ENCODE measurements at regions not wholly inside any gene's neighbourhood (a gene's known extent, or its start where the extent isn't known, plus 50 kb on each side); places are given as distances from the start of the nearest gene placed in this dataset.
"Not testable (repeated sequence)": the region's sequence is repeated elsewhere in the genome, so short reads cannot be mapped to it uniquely, and the experiment has no call there.

DNA sequence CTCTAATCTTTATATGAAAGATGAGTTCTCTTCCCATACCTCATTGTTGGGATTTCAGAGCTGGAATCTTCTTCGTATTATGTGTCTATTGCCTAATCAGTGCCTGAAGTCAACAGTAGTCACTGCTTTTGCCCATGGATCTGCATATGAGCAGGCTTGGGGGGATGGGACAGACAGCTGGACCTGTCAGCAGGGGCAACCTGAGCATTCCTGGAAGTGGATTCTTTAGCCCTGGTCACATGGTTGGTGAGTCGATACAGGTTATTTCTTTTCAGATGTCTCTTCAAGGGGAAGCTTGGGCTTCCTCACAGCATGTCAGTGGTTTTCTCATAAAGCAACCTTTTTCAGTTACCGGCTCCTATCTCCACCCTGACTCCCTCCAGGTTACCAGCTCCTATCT lies 97.3 kb upstream of the RBM19 start:
- Histone ChIP-seq H3K27ac (ENCODE audit: low read length) (no peak overlapping the region), H3K4me1 (ENCODE audit: control insufficient read depth, insufficient read depth, low read length) (no peaks in the 10 kb centered on the region), H3K4me3 (ENCODE audit: low read length) (no peak overlapping the region), H3K9me3 (ENCODE audit: control insufficient read depth, low read length) (peaks cover 2% of the 10 kb centered on the region), H3K27me3 (ENCODE audit: control insufficient read depth, insufficient read depth) (no peaks in the 10 kb centered on the region)
- ATAC-seq (no peak), DNase-seq (no peak)
- 83% methylated on average over 3 of the region's 3 CpGs for WGBS
- intact Hi-C loops (cut with DNase I), result no loop called here

DNA sequence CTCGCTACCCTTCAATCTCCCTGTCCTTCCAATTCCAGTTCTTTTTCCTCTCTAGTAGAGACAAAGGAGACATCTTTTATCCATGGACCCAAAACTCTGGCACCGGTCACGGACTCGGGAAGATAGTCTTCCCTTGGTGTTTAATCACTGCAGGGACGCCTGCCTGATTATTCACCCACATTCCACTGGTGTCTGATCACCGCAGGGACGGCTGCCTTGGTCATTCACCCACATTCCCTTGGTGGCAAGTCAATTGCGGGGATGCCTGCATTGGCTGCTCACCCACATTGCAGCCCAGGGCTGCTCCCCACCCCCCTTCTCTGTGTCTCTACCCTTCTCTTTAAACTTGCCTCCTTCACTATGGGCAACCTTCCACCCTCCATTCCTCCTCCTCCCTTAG lies 90.2 kb upstream of the RBM19 start:
- DNase-seq; ATAC-seq; H3K27me3 ChIP-seq (ENCODE audit: control insufficient read depth, insufficient read depth); H3K27ac ChIP-seq (ENCODE audit: low read length); H3K4me3 ChIP-seq (ENCODE audit: low read length); H3K4me1 ChIP-seq (ENCODE audit: control insufficient read depth, insufficient read depth, low read length); H3K9me3 ChIP-seq (ENCODE audit: control insufficient read depth, low read length); intact Hi-C loops (cut with DNase I): not testable (repeated sequence)
- WGBS, result 85% methylated on average over 8 of the region's 8 CpGs

DNA sequence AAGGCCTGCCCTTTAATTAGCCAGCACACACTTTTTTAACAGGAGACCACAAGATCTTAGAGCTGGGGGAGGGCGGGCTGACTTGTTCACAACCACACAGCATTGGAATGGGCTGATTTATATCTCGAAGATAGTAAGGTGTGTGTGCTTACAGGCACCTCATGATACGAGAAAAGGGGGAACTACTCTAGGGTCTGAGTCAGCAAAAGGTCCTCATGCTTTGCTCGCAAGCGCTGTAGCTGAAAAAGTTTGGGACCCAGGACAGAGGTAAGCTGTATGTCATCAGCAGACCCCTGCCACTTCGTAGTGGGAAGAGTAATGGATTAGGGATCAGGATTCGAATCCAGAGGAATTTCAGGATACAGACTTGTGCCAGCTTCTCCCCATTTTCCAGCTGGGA lies 88.9 kb upstream of the RBM19 start:
- H3K4me1 ChIP-seq (ENCODE audit: control insufficient read depth, insufficient read depth, low read length), result no peaks in the 10 kb centered on the region
- H3K9me3 ChIP-seq (ENCODE audit: control insufficient read depth, low read length), result peaks cover under 1% of the 10 kb centered on the region
- 76% methylated on average over 7 of the region's 7 CpGs for WGBS
- intact Hi-C loops (cut with DNase I), result no loop called here
- ATAC-seq, result no peak
- no peak overlapping the region for H3K27ac ChIP-seq (ENCODE audit: low read length)
- DNase-seq, result no peak
- H3K27me3 ChIP-seq (ENCODE audit: control insufficient read depth, insufficient read depth), result no peaks in the 10 kb centered on the region
- H3K4me3 ChIP-seq (ENCODE audit: low read length), result no peak overlapping the region

DNA sequence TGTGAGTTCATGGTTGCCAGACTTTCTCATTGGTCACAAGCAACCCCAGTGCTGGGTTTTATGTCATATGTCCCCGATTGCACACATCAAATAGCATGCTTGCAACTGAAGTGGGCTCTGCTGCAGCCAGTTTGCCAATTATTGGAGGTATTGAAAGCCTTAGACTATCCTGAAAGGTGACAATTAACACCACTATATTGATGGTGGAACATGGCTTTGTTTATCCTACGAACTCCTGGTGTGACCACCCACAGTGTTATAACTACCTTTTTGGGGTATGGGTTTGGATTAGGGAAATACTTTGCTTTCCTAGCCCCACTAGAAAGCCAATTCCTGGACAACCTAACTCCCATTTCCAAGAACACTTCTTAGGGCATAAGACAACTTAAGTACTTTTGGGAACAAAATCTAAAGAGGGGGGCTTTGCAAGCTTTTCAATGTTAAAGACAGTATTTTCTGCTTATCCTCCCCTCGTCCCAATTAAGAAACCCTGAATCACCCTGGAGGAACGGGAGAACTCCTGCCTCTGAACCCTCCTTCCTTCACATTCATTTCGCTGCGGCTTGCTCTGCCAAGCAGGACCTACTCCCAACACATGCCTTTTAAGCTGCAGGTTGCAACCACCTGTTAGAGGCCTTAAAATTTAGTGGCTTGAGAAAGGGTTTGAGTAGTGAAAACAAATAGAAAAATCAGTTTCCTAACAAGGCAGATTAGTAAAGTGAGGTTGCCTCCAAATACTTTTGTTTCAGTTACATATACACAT lies 80.3 kb upstream of the RBM19 start:
- 68% methylated on average over 6 of the region's 6 CpGs for WGBS

DNA sequence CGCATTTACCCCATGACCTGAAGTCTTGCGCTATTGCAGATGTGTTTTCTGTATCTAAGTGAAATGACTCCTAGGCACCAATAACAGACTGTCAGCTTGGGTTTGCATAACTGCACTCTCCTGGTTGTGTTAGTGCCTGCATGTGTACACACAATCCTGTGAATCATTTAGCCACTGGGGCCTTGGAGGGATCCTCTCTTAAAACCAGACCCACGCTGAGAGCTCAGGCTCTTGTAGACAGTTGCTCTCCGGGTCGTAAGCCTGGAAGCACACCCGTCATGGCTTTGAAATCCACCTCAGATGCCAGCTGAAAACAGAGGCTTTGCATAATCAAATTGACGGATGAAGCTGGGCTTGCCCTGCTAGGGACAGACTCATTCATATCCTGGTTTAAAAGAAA lies 79.2 kb upstream of the RBM19 start:
- no peak overlapping the region for H3K27ac ChIP-seq (ENCODE audit: low read length)
- H3K9me3 ChIP-seq (ENCODE audit: control insufficient read depth, low read length), result no peaks in the 10 kb centered on the region
- no peak for ATAC-seq
- no peaks in the 10 kb centered on the region for H3K4me1 ChIP-seq (ENCODE audit: control insufficient read depth, insufficient read depth, low read length)
- 57% methylated on average over 7 of the region's 7 CpGs for WGBS
- H3K27me3 ChIP-seq (ENCODE audit: control insufficient read depth, insufficient read depth), result no peaks in the 10 kb centered on the region
- intact Hi-C loops (cut with DNase I), result no loop called here
- no peak for DNase-seq
- H3K4me3 ChIP-seq (ENCODE audit: low read length), result no peak overlapping the region

More for the DNA sequence above, 80.3 kb upstream of the RBM19 start:
- H3K9me3 ChIP-seq (ENCODE audit: control insufficient read depth, low read length), result no peaks in the 10 kb centered on the region
- intact Hi-C loops (cut with DNase I), result no loop called here
- no peaks in the 10 kb centered on the region for H3K27me3 ChIP-seq (ENCODE audit: control insufficient read depth, insufficient read depth)
- H3K27ac ChIP-seq (ENCODE audit: low read length), result no peak overlapping the region
- DNase-seq (no peak), ATAC-seq (no peak)
- H3K4me1 ChIP-seq (ENCODE audit: control insufficient read depth, insufficient read depth, low read length), result no peaks in the 10 kb centered on the region
- H3K4me3 ChIP-seq (ENCODE audit: low read length), result no peak overlapping the region

DNA sequence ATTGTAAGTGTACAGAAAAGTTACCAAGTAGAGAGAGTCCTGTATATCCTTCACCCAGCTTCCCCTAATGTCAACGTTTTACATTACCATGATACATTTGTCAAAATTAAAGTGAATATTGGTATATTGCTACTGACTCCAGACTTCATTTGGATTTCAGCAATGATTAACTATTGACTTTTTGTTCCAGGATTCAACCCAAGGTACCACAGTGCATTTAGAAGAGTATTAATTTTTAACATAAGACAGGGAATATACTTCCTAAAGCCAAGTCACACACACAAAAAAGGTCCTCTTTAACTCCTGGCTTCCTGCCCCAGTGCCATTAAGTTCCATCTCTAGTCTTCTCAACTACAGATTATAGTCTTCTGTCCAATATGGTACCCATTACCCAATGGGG lies 75.5 kb upstream of the RBM19 start:
- H3K4me3 ChIP-seq (ENCODE audit: low read length), result no peak overlapping the region
- H3K9me3 ChIP-seq (ENCODE audit: control insufficient read depth, low read length), result no peaks in the 10 kb centered on the region
- DNase-seq (no peak), ATAC-seq (no peak)
- no peaks in the 10 kb centered on the region for H3K4me1 ChIP-seq (ENCODE audit: control insufficient read depth, insufficient read depth, low read length)
- no peak overlapping the region for H3K27ac ChIP-seq (ENCODE audit: low read length)
- intact Hi-C loops (cut with DNase I), result no loop called here
- H3K27me3 ChIP-seq (ENCODE audit: control insufficient read depth, insufficient read depth), result no peaks in the 10 kb centered on the region
- 80% methylated on average over 1 of the region's 1 CpG for WGBS

DNA sequence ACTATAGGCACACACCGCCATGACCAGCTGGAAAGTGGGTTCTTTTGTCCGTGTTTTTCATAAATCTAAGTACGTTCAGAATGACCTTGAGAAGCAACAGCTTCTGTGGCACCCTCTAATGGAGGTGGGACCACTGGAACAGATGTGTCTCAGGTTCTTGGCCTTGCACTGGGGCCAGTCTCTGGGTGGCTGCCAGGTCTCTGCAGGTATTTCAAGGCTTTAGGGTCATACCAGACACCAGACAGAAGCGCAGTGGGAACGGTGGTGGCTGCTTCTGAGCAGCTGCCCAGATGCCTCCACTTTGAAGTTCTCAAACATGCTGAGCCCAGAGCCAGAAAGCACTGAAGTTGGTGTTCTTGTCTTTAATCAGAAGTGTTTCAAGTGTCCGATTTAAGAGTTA lies 75.0 kb upstream of the RBM19 start:
- Histone ChIP-seq H3K4me1 (ENCODE audit: control insufficient read depth, insufficient read depth, low read length) (no peaks in the 10 kb centered on the region), H3K4me3 (ENCODE audit: low read length) (no peak overlapping the region), H3K9me3 (ENCODE audit: control insufficient read depth, low read length) (no peaks in the 10 kb centered on the region), H3K27me3 (ENCODE audit: control insufficient read depth, insufficient read depth) (no peaks in the 10 kb centered on the region), H3K27ac (ENCODE audit: low read length) (no peak overlapping the region)
- no peak for DNase-seq
- intact Hi-C loops (cut with DNase I), result no loop called here
- ATAC-seq, result no peak
- WGBS, result 90% methylated on average over 6 of the region's 6 CpGs

DNA sequence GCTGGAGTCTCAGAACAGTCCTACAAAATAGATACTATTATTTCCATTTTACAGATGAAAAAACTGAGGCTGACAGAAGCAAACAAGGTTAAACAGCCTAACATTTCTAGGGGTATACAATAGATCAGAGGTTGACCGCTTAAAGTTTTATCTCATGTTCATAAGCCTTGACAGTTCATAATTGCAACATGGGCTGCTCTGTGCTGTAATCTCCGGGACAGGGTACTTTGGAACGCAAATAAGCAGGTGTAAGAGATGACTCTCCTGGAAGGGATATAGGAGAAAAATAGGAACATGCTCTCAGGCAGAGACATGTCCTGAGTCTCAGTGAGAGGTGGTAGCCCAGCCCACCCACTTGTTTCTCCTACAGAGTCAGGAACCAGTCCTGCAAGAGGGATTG lies 72.8 kb upstream of the RBM19 start:
- DNase-seq (no peak), ATAC-seq (no peak)
- no peaks in the 10 kb centered on the region for H3K27me3 ChIP-seq (ENCODE audit: control insufficient read depth, insufficient read depth)
- 91% methylated on average over 3 of the region's 3 CpGs for WGBS
- H3K4me1 ChIP-seq (ENCODE audit: control insufficient read depth, insufficient read depth, low read length), result no peaks in the 10 kb centered on the region
- H3K27ac ChIP-seq (ENCODE audit: low read length), result no peak overlapping the region
- intact Hi-C loops (cut with DNase I), result no loop called here
- H3K4me3 ChIP-seq (ENCODE audit: low read length), result no peak overlapping the region
- H3K9me3 ChIP-seq (ENCODE audit: control insufficient read depth, low read length), result no peaks in the 10 kb centered on the region

DNA sequence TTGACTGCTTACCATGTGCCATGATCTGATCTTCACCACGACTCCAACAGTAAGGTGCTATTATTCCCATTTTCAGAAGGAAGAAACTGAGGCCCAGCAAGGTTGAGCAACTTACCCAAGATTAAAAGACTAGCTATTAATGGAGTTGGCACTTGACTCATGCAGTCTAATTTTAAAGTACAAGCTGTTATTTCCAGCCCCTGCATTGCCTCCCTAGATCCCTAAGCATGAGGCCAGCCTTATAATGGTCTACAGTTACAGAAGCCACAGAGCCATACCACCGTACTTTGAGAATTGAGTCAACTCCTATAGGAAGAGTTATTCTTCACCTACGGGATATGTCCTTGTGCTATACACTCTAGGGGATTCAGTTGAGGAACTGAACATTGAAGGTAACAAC lies 66.7 kb upstream of the RBM19 start:
- no peaks in the 10 kb centered on the region for H3K9me3 ChIP-seq (ENCODE audit: control insufficient read depth, low read length)
- no peak overlapping the region for H3K27ac ChIP-seq (ENCODE audit: low read length)
- H3K27me3 ChIP-seq (ENCODE audit: control insufficient read depth, insufficient read depth), result no peaks in the 10 kb centered on the region
- H3K4me3 ChIP-seq (ENCODE audit: low read length), result no peak overlapping the region
- intact Hi-C loops (cut with DNase I), result no loop called here
- ATAC-seq (no peak), DNase-seq (no peak)
- 85% methylated on average over 3 of the region's 3 CpGs for WGBS
- no peaks in the 10 kb centered on the region for H3K4me1 ChIP-seq (ENCODE audit: control insufficient read depth, insufficient read depth, low read length)

DNA sequence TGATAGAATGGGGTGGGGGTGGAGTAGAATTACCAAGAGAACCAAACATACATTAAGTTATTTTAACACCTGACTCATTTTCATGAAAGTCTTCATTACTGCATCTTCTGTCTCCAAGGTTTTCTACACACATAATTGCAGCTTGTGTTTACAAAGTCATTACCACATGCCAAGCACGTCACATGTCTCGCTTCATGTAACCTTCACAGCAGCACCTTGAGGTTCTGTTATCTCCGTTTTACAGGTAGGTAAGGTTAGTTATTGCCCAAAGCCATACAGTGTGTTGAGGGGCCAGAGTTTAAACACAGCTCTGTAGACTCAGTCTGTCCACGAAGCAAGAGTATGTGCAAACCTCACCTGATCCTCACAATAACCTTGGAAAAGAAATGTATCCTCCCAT lies 64.3 kb upstream of the RBM19 start:
- Histone ChIP-seq H3K9me3 (ENCODE audit: control insufficient read depth, low read length) (no peaks in the 10 kb centered on the region), H3K27me3 (ENCODE audit: control insufficient read depth, insufficient read depth) (no peaks in the 10 kb centered on the region), H3K4me3 (ENCODE audit: low read length) (no peak overlapping the region), H3K27ac (ENCODE audit: low read length) (no peak overlapping the region), H3K4me1 (ENCODE audit: control insufficient read depth, insufficient read depth, low read length) (no peaks in the 10 kb centered on the region)
- ATAC-seq (no peak), DNase-seq (no peak)
- intact Hi-C loops (cut with DNase I), result no loop called here
- 76% methylated on average over 4 of the region's 4 CpGs for WGBS

DNA sequence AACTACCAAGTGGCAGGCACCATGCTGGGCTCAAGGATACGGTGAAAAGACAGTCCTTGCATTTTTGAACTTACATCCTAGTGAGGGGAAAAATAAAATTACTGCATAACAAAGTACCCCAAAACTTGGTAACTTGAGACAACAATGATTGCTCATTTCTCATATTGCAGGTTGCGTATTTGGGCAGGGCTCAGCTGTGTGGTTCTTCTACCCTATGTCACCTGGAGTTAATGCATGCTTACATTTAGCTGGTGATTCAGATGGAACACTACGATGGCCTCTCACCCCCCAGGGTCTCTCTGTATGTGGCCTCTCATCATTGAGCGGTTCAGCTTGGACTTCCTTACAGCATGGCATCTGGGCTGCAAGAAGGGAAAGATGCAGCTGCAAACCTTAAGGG lies 60.7 kb upstream of the RBM19 start:
- H3K4me1 ChIP-seq (ENCODE audit: control insufficient read depth, insufficient read depth, low read length), result peaks cover 3% of the 10 kb centered on the region
- intact Hi-C loops (cut with DNase I), result no loop called here
- ATAC-seq (no peak), DNase-seq (no peak)
- 83% methylated on average over 4 of the region's 4 CpGs for WGBS
- H3K9me3 ChIP-seq (ENCODE audit: control insufficient read depth, low read length), result no peaks in the 10 kb centered on the region
- H3K4me3 ChIP-seq (ENCODE audit: low read length), result no peak overlapping the region
- H3K27ac ChIP-seq (ENCODE audit: low read length), result no peak overlapping the region
- no peaks in the 10 kb centered on the region for H3K27me3 ChIP-seq (ENCODE audit: control insufficient read depth, insufficient read depth)

DNA sequence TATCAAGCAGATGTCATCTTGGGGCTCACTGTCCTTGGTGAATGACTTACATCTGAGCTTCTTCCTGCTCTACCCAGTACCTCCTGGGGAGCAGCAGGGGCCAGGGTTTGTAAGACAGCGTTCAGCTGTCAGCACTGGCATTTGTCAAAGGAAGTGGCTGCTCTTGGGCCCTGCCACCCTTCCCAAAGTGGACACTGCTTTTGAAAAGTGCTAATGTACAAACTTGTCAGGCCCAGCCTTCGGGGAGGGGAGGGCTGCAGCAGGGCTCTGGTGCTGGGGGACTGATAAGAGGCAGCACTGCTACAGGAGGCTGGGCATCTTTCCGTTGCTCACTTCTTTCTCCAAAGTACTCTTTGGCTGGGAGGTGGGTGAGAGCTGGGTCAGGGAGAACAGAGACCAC lies 59.8 kb upstream of the RBM19 start:
- intact Hi-C loops (cut with DNase I), result no loop called here
- H3K27ac ChIP-seq (ENCODE audit: low read length), result peak overlapping the region; percentile 39
- 9% methylated on average over 3 of the region's 3 CpGs for WGBS
- peaks cover 3% of the 10 kb centered on the region for H3K4me1 ChIP-seq (ENCODE audit: control insufficient read depth, insufficient read depth, low read length)
- no peak overlapping the region for H3K4me3 ChIP-seq (ENCODE audit: low read length)
- H3K27me3 ChIP-seq (ENCODE audit: control insufficient read depth, insufficient read depth), result no peaks in the 10 kb centered on the region
- peak; percentile 18 to 72 (median 71) for DNase-seq
- no peaks in the 10 kb centered on the region for H3K9me3 ChIP-seq (ENCODE audit: control insufficient read depth, low read length)
- peak; percentile 77 to 94 for ATAC-seq

Data from right cardiac atrium (tissue), 5 donors.